ENCODE measurements at regions not wholly inside any gene's neighbourhood (a gene's known extent, or its start where the extent isn't known, plus 50 kb on each side); places are given as distances from the start of the nearest gene placed in this dataset.
A peak's percentile ranks its signal among the peaks of the same experiment; 100 is the strongest.
"Not testable (repeated sequence)": the region's sequence is repeated elsewhere in the genome, so short reads cannot be mapped to it uniquely, and the experiment has no call there.

- FAIRE-seq = peak; percentile 86
These were observed 146.8 kb upstream of the ZC3H12C start for GRCh38 chr11:109946322-109946846.

- FAIRE-seq = no peak
These were observed 138.7 kb upstream of the ZC3H12C start for GRCh38 chr11:109954534-109954933.

- no peak for FAIRE-seq
These were observed 136.9 kb upstream of the ZC3H12C start for GRCh38 chr11:109956124-109956793.

- no peak for FAIRE-seq
These were observed 136.2 kb upstream of the ZC3H12C start for GRCh38 chr11:109957000-109957399.

- no peak for FAIRE-seq
These were observed 135.6 kb upstream of the ZC3H12C start for GRCh38 chr11:109957601-109958000.

GRCh38 chr11:109958131-109958820 lies 134.9 kb upstream of the ZC3H12C start:
- FAIRE-seq = no peak

GRCh38 chr11:109958821-109959166 lies 134.4 kb upstream of the ZC3H12C start:
- no peak for FAIRE-seq

- FAIRE-seq = no peak
These were observed 132.4 kb upstream of the ZC3H12C start for GRCh38 chr11:109960831-109961230.

GRCh38 chr11:109961261-109961660 lies 131.9 kb upstream of the ZC3H12C start:
- no peak for FAIRE-seq

- FAIRE-seq = no peak
These were observed 130.1 kb upstream of the ZC3H12C start for GRCh38 chr11:109963101-109963500.

- FAIRE-seq = no peak
These were observed 128.7 kb upstream of the ZC3H12C start for GRCh38 chr11:109964487-109964886.

- not testable (repeated sequence) for FAIRE-seq
These were observed 127.7 kb upstream of the ZC3H12C start for GRCh38 chr11:109965445-109965844.

GRCh38 chr11:109965926-109966325 lies 127.3 kb upstream of the ZC3H12C start:
- not testable (repeated sequence) for FAIRE-seq

GRCh38 chr11:109967136-109967535 lies 126.1 kb upstream of the ZC3H12C start:
- not testable (repeated sequence) for FAIRE-seq

- FAIRE-seq = no peak
These were observed 124.9 kb upstream of the ZC3H12C start for GRCh38 chr11:109968299-109968698.

- no peak for FAIRE-seq
These were observed 124.4 kb upstream of the ZC3H12C start for GRCh38 chr11:109968781-109969180.

GRCh38 chr11:109970516-109971183 lies 122.5 kb upstream of the ZC3H12C start:
- no peak for FAIRE-seq

- no peak for FAIRE-seq
These were observed 122.0 kb upstream of the ZC3H12C start for GRCh38 chr11:109971184-109971523.

- FAIRE-seq = no peak
These were observed 120.9 kb upstream of the ZC3H12C start for GRCh38 chr11:109972181-109972715.

- no peak for FAIRE-seq
These were observed 120.3 kb upstream of the ZC3H12C start for GRCh38 chr11:109972939-109973338.

- FAIRE-seq = no peak
These were observed 119.7 kb upstream of the ZC3H12C start for GRCh38 chr11:109973486-109973885.

- no peak for FAIRE-seq
These were observed 118.7 kb upstream of the ZC3H12C start for GRCh38 chr11:109974523-109974922.

- no peak for FAIRE-seq
These were observed 114.3 kb upstream of the ZC3H12C start for GRCh38 chr11:109978895-109979294.

All from endometrium (tissue), 2 donors.